ENCODE measurements at regions not wholly inside any gene's neighbourhood (a gene's known extent, or its start where the extent isn't known, plus 50 kb on each side); places are given as distances from the start of the nearest gene placed in this dataset.

- H3K4me3 ChIP-seq = no peak overlapping the region
- H3K27ac ChIP-seq = no peak overlapping the region
- H3K4me1 ChIP-seq (ENCODE audit: low read depth) = no peaks in the 10 kb centered on the region
- no peaks in the 10 kb centered on the region for H3K9me3 ChIP-seq (ENCODE audit: low read depth)
- TF ChIP-seq, protein P1, sequence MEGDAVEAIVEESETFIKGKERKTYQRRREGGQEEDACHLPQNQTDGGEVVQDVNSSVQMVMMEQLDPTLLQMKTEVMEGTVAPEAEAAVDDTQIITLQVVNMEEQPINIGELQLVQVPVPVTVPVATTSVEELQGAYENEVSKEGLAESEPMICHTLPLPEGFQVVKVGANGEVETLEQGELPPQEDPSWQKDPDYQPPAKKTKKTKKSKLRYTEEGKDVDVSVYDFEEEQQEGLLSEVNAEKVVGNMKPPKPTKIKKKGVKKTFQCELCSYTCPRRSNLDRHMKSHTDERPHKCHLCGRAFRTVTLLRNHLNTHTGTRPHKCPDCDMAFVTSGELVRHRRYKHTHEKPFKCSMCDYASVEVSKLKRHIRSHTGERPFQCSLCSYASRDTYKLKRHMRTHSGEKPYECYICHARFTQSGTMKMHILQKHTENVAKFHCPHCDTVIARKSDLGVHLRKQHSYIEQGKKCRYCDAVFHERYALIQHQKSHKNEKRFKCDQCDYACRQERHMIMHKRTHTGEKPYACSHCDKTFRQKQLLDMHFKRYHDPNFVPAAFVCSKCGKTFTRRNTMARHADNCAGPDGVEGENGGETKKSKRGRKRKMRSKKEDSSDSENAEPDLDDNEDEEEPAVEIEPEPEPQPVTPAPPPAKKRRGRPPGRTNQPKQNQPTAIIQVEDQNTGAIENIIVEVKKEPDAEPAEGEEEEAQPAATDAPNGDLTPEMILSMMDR (IDR thresholded peaks at IDR 0.05; ENCODE audit: low read depth, low read length) = no peak
- no peaks in the 10 kb centered on the region for H3K36me3 ChIP-seq
- no peak for DNase-seq (ENCODE audit: low read depth in 1 of 2, low spot score in 1 of 2)
- H3K27me3 ChIP-seq = no peaks in the 10 kb centered on the region
Measured at GRCh38 chr4:57200799-57201327, 90.7 kb upstream of the IGFBP7 start.

DNA sequence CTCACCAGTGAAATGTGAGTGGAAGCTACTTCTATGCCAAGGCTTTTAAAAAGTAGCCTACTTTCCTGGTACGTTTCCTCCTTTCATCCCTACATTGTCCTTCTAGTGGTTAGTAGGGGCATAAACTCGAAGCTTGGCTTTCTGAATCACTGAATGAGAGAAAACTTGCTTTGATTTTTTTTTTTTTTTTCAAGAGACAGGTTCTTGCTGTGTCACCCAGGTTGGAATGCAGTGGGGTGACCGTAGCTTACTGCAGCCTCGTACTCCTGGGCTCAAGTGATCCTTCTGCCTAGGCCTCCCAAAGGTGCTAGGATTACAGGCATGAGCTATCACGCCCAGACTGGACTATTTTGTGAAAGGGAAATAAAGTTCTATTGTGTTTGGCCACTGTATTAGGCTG, 89.1 kb upstream of the IGFBP7 start:
- DNase-seq (ENCODE audit: low read depth in 1 of 2, low spot score in 1 of 2) = no peak
- no peak overlapping the region for H3K27ac ChIP-seq
- H3K36me3 ChIP-seq = no peaks in the 10 kb centered on the region
- H3K4me3 ChIP-seq = no peak overlapping the region
- H3K9me3 ChIP-seq (ENCODE audit: low read depth) = no peaks in the 10 kb centered on the region
- no peaks in the 10 kb centered on the region for H3K27me3 ChIP-seq
- no peaks in the 10 kb centered on the region for H3K4me1 ChIP-seq (ENCODE audit: low read depth)
- TF ChIP-seq, protein P1 (IDR thresholded peaks at IDR 0.05; ENCODE audit: low read depth, low read length) = no peak

- H3K9me3 ChIP-seq (ENCODE audit: low read depth) = no peaks in the 10 kb centered on the region
- H3K27me3 ChIP-seq = no peaks in the 10 kb centered on the region
- H3K4me3 ChIP-seq = no peak overlapping the region
- peak in 1 of 2 donors; percentile 19 for DNase-seq (ENCODE audit: low read depth in 1 of 2, low spot score in 1 of 2)
- no peak overlapping the region for H3K27ac ChIP-seq
- no peaks in the 10 kb centered on the region for H3K36me3 ChIP-seq
- TF ChIP-seq, protein P1 (IDR thresholded peaks at IDR 0.05; ENCODE audit: low read depth, low read length) = no peak
- no peaks in the 10 kb centered on the region for H3K4me1 ChIP-seq (ENCODE audit: low read depth)
Measured at GRCh38 chr4:57195622-57196021, 85.4 kb upstream of the IGFBP7 start.

DNA sequence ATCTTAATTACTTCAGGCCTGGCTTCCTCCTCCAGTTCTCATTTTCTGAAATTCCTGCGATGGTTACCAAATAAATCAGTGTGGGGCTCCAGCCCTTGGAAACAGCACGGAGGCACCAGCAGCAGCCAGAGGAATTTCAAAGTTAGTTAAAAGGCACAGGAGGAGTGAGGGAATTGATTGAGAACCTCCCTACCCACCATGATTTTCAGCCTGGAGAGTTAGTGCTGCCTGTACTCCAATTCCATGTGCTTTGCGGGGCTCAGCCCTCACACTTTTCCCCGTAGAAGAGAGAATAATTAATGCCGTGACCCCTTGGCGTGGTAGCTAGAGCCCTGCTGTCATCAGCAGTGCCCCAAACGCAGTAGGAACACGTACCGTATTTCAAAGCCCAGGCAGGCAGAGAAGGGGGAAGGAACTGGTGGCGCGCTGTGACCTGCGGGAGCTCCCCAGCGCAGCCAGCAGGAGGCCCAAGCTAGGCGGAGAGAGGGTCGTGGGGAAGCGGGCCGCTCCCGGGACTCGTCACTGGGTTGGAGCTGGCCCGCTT, 84.0 kb upstream of the IGFBP7 start:
- peak in 1 of 2 donors; percentile 24 for DNase-seq (ENCODE audit: low read depth in 1 of 2, low spot score in 1 of 2)
- Histone ChIP-seq H3K4me3 (no peak overlapping the region), H3K27me3 (no peaks in the 10 kb centered on the region), H3K4me1 (ENCODE audit: low read depth) (no peaks in the 10 kb centered on the region), H3K9me3 (ENCODE audit: low read depth) (no peaks in the 10 kb centered on the region), H3K36me3 (no peaks in the 10 kb centered on the region), H3K27ac (no peak overlapping the region)
- TF ChIP-seq, protein P1 (IDR thresholded peaks at IDR 0.05; ENCODE audit: low read depth, low read length) = peak; percentile 38

DNA sequence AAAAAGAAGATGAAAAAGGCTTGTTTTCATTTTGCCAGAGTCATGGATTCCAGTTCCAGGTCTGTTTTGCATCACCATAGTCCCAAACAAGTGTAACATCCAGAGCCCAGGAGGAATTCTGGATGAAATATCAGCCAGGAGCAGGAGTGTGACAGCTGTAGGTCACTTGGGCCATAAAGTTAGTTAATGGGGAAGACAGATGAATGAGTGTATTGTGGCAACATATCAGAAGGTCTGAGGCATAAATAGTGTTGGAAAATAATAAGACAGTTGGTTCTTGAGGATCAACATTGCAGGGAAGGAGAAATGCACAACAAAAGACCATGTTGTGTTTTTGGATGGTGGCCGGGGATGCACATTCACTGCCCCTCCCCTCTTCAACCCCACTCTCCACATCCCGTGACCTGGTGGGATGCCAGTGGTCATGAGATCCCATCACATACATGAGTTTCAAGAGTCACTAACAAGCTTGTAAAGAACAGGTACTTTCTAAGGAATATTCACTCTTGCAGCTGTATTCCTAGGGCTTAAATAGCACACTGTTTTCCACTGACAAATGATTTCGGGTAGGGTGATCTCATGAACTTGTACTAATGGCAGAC, 83.1 kb upstream of the IGFBP7 start:
- DNase-seq (ENCODE audit: low read depth in 1 of 2, low spot score in 1 of 2) = no peak
- TF ChIP-seq, protein P1 (IDR thresholded peaks at IDR 0.05; ENCODE audit: low read depth, low read length) = no peak
- Histone ChIP-seq H3K4me3 (no peak overlapping the region), H3K27me3 (no peaks in the 10 kb centered on the region), H3K27ac (no peak overlapping the region), H3K36me3 (no peaks in the 10 kb centered on the region), H3K4me1 (ENCODE audit: low read depth) (no peaks in the 10 kb centered on the region), H3K9me3 (ENCODE audit: low read depth) (no peaks in the 10 kb centered on the region)

Measured in cardiac muscle cell (in vitro differentiated cells and primary cell).